ENCODE measurements at regions not wholly inside any gene's neighbourhood (a gene's known extent, or its start where the extent isn't known, plus 50 kb on each side); places are given as distances from the start of the nearest gene placed in this dataset.

- H3K4me1 Mint-ChIP-seq (ENCODE audit: unreplicated experiment): no peaks in the 10 kb centered on the region
- DNase-seq (ENCODE audit: extremely low spot score, unreplicated experiment): no peak
- no peaks in the 10 kb centered on the region for H3K27me3 Mint-ChIP-seq
- H3K27ac Mint-ChIP-seq: no peak overlapping the region
- H3K4me3 Mint-ChIP-seq: no peak overlapping the region
- TF ChIP-seq, protein P1, sequence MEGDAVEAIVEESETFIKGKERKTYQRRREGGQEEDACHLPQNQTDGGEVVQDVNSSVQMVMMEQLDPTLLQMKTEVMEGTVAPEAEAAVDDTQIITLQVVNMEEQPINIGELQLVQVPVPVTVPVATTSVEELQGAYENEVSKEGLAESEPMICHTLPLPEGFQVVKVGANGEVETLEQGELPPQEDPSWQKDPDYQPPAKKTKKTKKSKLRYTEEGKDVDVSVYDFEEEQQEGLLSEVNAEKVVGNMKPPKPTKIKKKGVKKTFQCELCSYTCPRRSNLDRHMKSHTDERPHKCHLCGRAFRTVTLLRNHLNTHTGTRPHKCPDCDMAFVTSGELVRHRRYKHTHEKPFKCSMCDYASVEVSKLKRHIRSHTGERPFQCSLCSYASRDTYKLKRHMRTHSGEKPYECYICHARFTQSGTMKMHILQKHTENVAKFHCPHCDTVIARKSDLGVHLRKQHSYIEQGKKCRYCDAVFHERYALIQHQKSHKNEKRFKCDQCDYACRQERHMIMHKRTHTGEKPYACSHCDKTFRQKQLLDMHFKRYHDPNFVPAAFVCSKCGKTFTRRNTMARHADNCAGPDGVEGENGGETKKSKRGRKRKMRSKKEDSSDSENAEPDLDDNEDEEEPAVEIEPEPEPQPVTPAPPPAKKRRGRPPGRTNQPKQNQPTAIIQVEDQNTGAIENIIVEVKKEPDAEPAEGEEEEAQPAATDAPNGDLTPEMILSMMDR (conservative IDR thresholded peaks at IDR 0.05): no peak
- H3K9me3 Mint-ChIP-seq: peaks cover 4% of the 10 kb centered on the region
- no peaks in the 10 kb centered on the region for H3K36me3 Mint-ChIP-seq
These were observed 417.3 kb upstream of the HTR2C start for GRCh38 chrX:114166601-114167000.

DNA sequence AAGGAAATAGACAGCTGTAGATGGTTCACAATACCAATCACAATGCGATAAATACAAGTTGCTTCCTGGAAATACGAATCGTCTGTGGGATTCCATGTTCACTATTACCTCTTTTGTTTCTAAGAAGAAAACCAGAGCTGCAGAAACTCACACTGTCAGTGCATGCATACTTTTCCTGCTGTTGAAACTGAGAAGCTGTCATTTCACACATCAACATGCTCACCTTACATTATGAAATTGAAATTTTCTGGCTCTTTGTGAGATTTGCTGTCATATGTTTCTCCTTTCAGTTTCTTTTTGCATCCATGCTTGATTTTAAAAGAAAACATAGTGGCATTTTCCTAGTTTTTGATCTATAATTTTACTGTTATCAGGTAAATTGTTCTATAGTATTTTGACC lies 418.3 kb upstream of the HTR2C start:
- Mint-ChIP-seq H3K27me3 (no peaks in the 10 kb centered on the region), H3K4me3 (no peak overlapping the region), H3K36me3 (no peaks in the 10 kb centered on the region), H3K4me1 (ENCODE audit: unreplicated experiment) (no peaks in the 10 kb centered on the region), H3K9me3 (peaks cover 4% of the 10 kb centered on the region), H3K27ac (no peak overlapping the region)
- TF ChIP-seq, protein P1 (conservative IDR thresholded peaks at IDR 0.05): no peak
- DNase-seq (ENCODE audit: extremely low spot score, unreplicated experiment): no peak

DNA sequence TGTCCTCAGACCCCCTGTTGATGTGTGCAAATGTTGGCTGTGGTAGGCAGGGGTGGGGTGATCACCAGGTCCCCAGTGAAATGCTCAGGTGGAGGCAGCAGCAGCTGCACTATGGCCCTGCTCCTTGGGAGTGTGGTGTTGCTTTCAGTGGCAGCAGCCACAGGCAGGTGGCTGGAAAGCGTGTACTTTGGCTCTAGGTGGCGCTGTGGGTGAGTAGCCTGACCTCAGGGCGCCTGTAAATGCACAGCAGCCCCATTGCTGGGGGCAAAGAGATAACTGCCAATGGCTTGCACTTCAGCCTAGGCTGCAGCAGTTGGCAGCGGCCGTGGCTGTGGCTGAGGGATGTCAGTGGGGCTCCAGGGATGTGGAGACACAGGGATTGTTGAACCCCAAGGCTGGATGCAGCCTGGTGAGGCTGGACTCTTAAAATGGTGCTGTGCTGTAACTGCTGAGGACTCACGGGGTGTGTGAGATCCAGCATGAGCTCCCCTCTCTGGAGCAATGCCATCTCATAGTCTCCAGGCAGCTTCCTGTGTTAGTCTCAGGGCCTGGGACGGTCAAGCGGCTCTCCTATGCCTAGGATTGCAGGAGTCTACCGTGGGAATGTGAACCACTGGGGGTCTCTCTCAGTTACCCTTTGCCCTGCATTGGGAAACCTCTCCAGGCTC lies 421.7 kb upstream of the HTR2C start:
- no peak for DNase-seq (ENCODE audit: extremely low spot score, unreplicated experiment)
- Mint-ChIP-seq H3K27me3 (no peaks in the 10 kb centered on the region), H3K36me3 (no peaks in the 10 kb centered on the region), H3K4me1 (ENCODE audit: unreplicated experiment) (no peaks in the 10 kb centered on the region), H3K4me3 (no peak overlapping the region), H3K27ac (no peak overlapping the region), H3K9me3 (peaks cover 4% of the 10 kb centered on the region)
- TF ChIP-seq, protein P1 (conservative IDR thresholded peaks at IDR 0.05): peak; percentile 36

DNA sequence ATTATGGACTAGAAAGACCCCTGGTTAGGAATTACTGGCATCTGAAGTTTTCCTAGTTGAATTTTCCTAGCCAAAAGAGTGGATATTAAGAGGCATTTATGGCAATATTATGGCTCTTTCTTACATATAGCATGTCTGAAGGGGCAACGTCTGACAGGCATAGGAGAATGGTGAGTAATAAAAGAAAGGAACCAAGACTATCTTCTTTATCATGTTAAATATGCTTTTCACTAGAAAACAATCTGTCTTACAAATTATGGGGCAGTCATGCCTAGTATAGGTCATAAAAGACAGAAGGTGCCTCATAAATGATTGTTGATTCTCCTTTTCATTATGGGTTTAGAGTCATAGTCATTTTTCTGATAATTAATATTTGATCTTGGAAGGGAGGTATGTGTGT lies 431.1 kb upstream of the HTR2C start:
- no peak overlapping the region for H3K4me3 Mint-ChIP-seq
- no peak overlapping the region for H3K27ac Mint-ChIP-seq
- TF ChIP-seq, protein P1 (conservative IDR thresholded peaks at IDR 0.05): no peak
- H3K36me3 Mint-ChIP-seq: no peaks in the 10 kb centered on the region
- no peaks in the 10 kb centered on the region for H3K9me3 Mint-ChIP-seq
- H3K4me1 Mint-ChIP-seq (ENCODE audit: unreplicated experiment): no peaks in the 10 kb centered on the region
- no peak for DNase-seq (ENCODE audit: extremely low spot score, unreplicated experiment)
- H3K27me3 Mint-ChIP-seq: no peaks in the 10 kb centered on the region

DNA sequence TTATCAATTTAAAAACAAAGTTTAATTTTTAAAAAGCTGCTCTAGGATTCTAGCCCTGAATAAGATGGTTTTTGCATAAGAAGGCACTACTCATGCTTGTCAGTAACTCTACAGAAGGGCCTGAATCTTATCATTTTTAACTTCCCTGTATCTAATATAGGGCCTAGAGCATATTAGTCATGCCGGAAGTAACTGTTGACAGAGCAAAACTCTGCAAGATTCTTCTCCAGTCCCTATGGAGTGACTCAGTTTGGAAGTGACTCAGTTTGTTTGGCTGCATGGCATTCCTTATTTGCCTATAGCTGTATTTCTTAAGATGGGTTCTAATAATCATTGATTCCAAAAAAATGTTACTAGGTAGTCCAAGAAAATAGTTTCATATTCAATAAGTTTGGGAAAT lies 431.8 kb upstream of the HTR2C start:
- Mint-ChIP-seq H3K9me3 (no peaks in the 10 kb centered on the region), H3K36me3 (no peaks in the 10 kb centered on the region), H3K4me1 (ENCODE audit: unreplicated experiment) (no peaks in the 10 kb centered on the region), H3K27me3 (no peaks in the 10 kb centered on the region), H3K27ac (no peak overlapping the region), H3K4me3 (no peak overlapping the region)
- TF ChIP-seq, protein P1 (conservative IDR thresholded peaks at IDR 0.05): no peak
- DNase-seq (ENCODE audit: extremely low spot score, unreplicated experiment): no peak

GRCh38 chrX:114134465-114134864 lies 449.4 kb upstream of the HTR2C start:
- no peak for DNase-seq (ENCODE audit: extremely low spot score, unreplicated experiment)
- no peaks in the 10 kb centered on the region for H3K36me3 Mint-ChIP-seq
- H3K4me3 Mint-ChIP-seq: no peak overlapping the region
- no peaks in the 10 kb centered on the region for H3K9me3 Mint-ChIP-seq
- H3K27ac Mint-ChIP-seq: no peak overlapping the region
- TF ChIP-seq, protein P1 (conservative IDR thresholded peaks at IDR 0.05): no peak
- no peaks in the 10 kb centered on the region for H3K4me1 Mint-ChIP-seq (ENCODE audit: unreplicated experiment)
- H3K27me3 Mint-ChIP-seq: no peaks in the 10 kb centered on the region
